BE2C (cell line): ENCODE measurements at regions not wholly inside any gene's neighbourhood (a gene's known extent, or its start where the extent isn't known, plus 50 kb on each side); places are given as distances from the start of the nearest gene placed in this dataset.

Source experiments
- DNase-seq: peaks from one replicate; pipeline ENCODE4 v3.0.0-alpha.2; 2020
- H3K27me3 ChIP-seq: fragments of 250-450 bp; sonication (Bioruptor Pico); 2 replicates; pipeline ENCODE4 v1.5.1; 2020; ENCODE audit warnings: mild to moderate bottlenecking
- H3K36me3 ChIP-seq: fragments of 250-450 bp; sonication (Bioruptor Pico); 2 replicates; pipeline ENCODE4 v1.5.1; 2020; ENCODE audit warnings: mild to moderate bottlenecking
- H3K4me1 ChIP-seq: fragments of 250-450 bp; sonication (Bioruptor Pico); 2 replicates; pipeline ENCODE4 v1.5.1; 2020
- H3K4me3 ChIP-seq: 2 replicates; pipeline ENCODE4 v1.5.1; 2011; ENCODE audit warnings: low read depth, low read length
- H3K9me3 ChIP-seq: fragments of 250-450 bp; sonication (Bioruptor Pico); 2 replicates; pipeline ENCODE4 v1.5.1; 2020
- CTCF ChIP-seq: IDR thresholded peaks from 2 replicates; pipeline ENCODE4 v1.5.1; 2012; ENCODE audit warnings: mild to moderate bottlenecking, low read depth, low read length

GRCh38 chr3:22937536-22937935 is 265.6 kb upstream of the UBE2E2 start:
- Histone ChIP-seq H3K9me3 (no peaks in the 10 kb centered on the region), H3K27me3 (no peaks in the 10 kb centered on the region), H3K36me3 (no peaks in the 10 kb centered on the region), H3K4me3 (no peak overlapping the region), H3K4me1 (no peaks in the 10 kb centered on the region)
- no peak for DNase-seq
- TF ChIP-seq CTCF: no peak

GRCh38 chr3:22938739-22939138 is 264.4 kb upstream of the UBE2E2 start:
- Histone ChIP-seq H3K9me3 (no peaks in the 10 kb centered on the region), H3K27me3 (no peaks in the 10 kb centered on the region), H3K36me3 (no peaks in the 10 kb centered on the region), H3K4me1 (no peaks in the 10 kb centered on the region), H3K4me3 (no peak overlapping the region)
- DNase-seq: no peak
- TF ChIP-seq CTCF: no peak

- no peak for TF ChIP-seq CTCF
- Histone ChIP-seq H3K9me3 (no peaks in the 10 kb centered on the region), H3K4me3 (no peak overlapping the region), H3K27me3 (no peaks in the 10 kb centered on the region), H3K4me1 (no peaks in the 10 kb centered on the region), H3K36me3 (no peaks in the 10 kb centered on the region)
- DNase-seq: no peak
These were observed 263.8 kb upstream of the UBE2E2 start for GRCh38 chr3:22939349-22939748.

GRCh38 chr3:22940285-22940684 is 262.8 kb upstream of the UBE2E2 start:
- no peak for DNase-seq
- TF ChIP-seq CTCF: no peak
- Histone ChIP-seq H3K27me3 (no peaks in the 10 kb centered on the region), H3K9me3 (no peaks in the 10 kb centered on the region), H3K4me3 (no peak overlapping the region), H3K36me3 (no peaks in the 10 kb centered on the region), H3K4me1 (no peaks in the 10 kb centered on the region)

GRCh38 chr3:22942981-22943380 is 260.1 kb upstream of the UBE2E2 start:
- no peak overlapping the region for H3K4me3 ChIP-seq
- H3K4me1 ChIP-seq: no peaks in the 10 kb centered on the region
- no peak for DNase-seq
- H3K36me3 ChIP-seq: no peaks in the 10 kb centered on the region
- no peaks in the 10 kb centered on the region for H3K27me3 ChIP-seq
- no peaks in the 10 kb centered on the region for H3K9me3 ChIP-seq
- no peak for TF ChIP-seq CTCF

- no peak for TF ChIP-seq CTCF
- no peaks in the 10 kb centered on the region for H3K36me3 ChIP-seq
These were observed 255.3 kb upstream of the UBE2E2 start for GRCh38 chr3:22947851-22948250.

More at GRCh38 chr3:22947851-22948250, 255.3 kb upstream of the UBE2E2 start:
- H3K4me3 ChIP-seq: no peak overlapping the region
- H3K9me3 ChIP-seq: no peaks in the 10 kb centered on the region
- no peak for DNase-seq
- no peaks in the 10 kb centered on the region for H3K27me3 ChIP-seq
- no peaks in the 10 kb centered on the region for H3K4me1 ChIP-seq
